HEK293 (cell line): ENCODE measurements at regions not wholly inside any gene's neighbourhood (a gene's known extent, or its start where the extent isn't known, plus 50 kb on each side); places are given as distances from the start of the nearest gene placed in this dataset.

Source experiments
- CTCF ChIA-PET: fragments of 350-600 bp; formaldehyde crosslinking; extraction: SDS; loops from one replicate; lab custom pipeline; 2021; ENCODE audit warnings: antibody characterized with exemption; lab: Yijun Ruan, JAX
- POLR2A ChIA-PET: fragments of 300-600 bp; formaldehyde crosslinking; extraction: SDS; loops from one replicate; lab custom pipeline; 2020; ENCODE audit warnings: antibody characterized with exemption, inconsistent platforms; lab: Yijun Ruan, JAX
- H3K27ac ChIP-seq: fragments of 200-500 bp; sonication (Bioruptor generic); 2 replicates; pipeline ENCODE4 v1.5.1; 2014; ENCODE audit warnings: low read depth, low read length, control low read depth, inconsistent platforms; ENCODE audit errors: extremely low read depth
- H3K36me3 ChIP-seq, 2 experiments: fragments of 200-500 bp in 1 of 2; sonication (Bioruptor generic) in 1 of 2; 1 replicate in 1 of 2; 2 replicates in 1 of 2; pipeline ENCODE4 v1.5.1; 2014 to 2017; ENCODE audit warnings: inconsistent platforms in 2 of 2, low read length in 2 of 2; ENCODE audit not compliant: control insufficient read depth in 2 of 2, insufficient read depth in 1 of 2
- H3K4me1 ChIP-seq: fragments of 200-500 bp; sonication (Bioruptor generic); 2 replicates; pipeline ENCODE4 v1.5.1; 2014; ENCODE audit warnings: mild to moderate bottlenecking, low read length, inconsistent platforms; ENCODE audit not compliant: control insufficient read depth, insufficient read depth
- H3K4me3 ChIP-seq: 2 replicates; pipeline ENCODE4 v1.5.1; 2011; ENCODE audit warnings: low read depth, mild to moderate bottlenecking, control low read depth, low read length, moderate library complexity
- H3K9me3 ChIP-seq: fragments of 200-500 bp; sonication (Bioruptor generic); 2 replicates; pipeline ENCODE4 v1.5.1; 2014; ENCODE audit warnings: low read depth, low read length, inconsistent platforms; ENCODE audit not compliant: control insufficient read depth, insufficient read depth
- BCL11A ChIP-seq: fragments of 450-650 bp; formaldehyde crosslinking; IDR thresholded peaks from 2 replicates; pipeline ENCODE4 v1.5.1; 2016; ENCODE audit warnings: low read depth, missing biosample characterization, missing genetic modification characterization
- KLF1 ChIP-seq: fragments of 450-650 bp; formaldehyde crosslinking; IDR thresholded peaks from 2 replicates; pipeline ENCODE4 v1.5.1; 2016; ENCODE audit warnings: missing biosample characterization, missing genetic modification characterization
- KLF17 ChIP-seq: fragments of 450-650 bp; formaldehyde crosslinking; IDR thresholded peaks from 2 replicates; pipeline ENCODE4 v1.5.1; 2016; ENCODE audit warnings: missing biosample characterization, missing genetic modification characterization
- MYNN ChIP-seq: fragments of 450-650 bp; formaldehyde crosslinking; IDR thresholded peaks from 2 replicates; pipeline ENCODE4 v1.5.1; 2016; ENCODE audit warnings: missing biosample characterization, missing genetic modification characterization, borderline replicate concordance
- OVOL3 ChIP-seq: fragments of 450-650 bp; formaldehyde crosslinking; IDR thresholded peaks from 2 replicates; pipeline ENCODE4 v1.5.1; 2016; ENCODE audit warnings: missing biosample characterization, missing genetic modification characterization
- SCRT1 ChIP-seq: fragments of 450-650 bp; formaldehyde crosslinking; IDR thresholded peaks from 2 replicates; pipeline ENCODE4 v1.5.1; 2016; ENCODE audit warnings: missing biosample characterization, missing genetic modification characterization, borderline replicate concordance
- SETDB1 ChIP-seq: IDR thresholded peaks from one replicate; pipeline ENCODE4 v1.6.1; 2017; ENCODE audit warnings: mild to moderate bottlenecking, low read length, moderate library complexity, mixed read lengths; ENCODE audit not compliant: insufficient read length
- SP7 ChIP-seq: fragments of 450-650 bp; formaldehyde crosslinking; IDR thresholded peaks from 2 replicates; pipeline ENCODE4 v1.5.1; 2016; ENCODE audit warnings: missing biosample characterization, missing genetic modification characterization
- ZNF175 ChIP-seq: fragments of 450-650 bp; formaldehyde crosslinking; IDR thresholded peaks from 2 replicates; pipeline ENCODE4 v1.5.1; 2016; ENCODE audit warnings: missing biosample characterization, missing genetic modification characterization
- ZNF184 ChIP-seq: fragments of 450-650 bp; IDR thresholded peaks from 2 replicates; pipeline ENCODE4 v1.5.1; 2018; ENCODE audit warnings: missing biosample characterization, mild to moderate bottlenecking, missing genetic modification characterization
- ZNF211 ChIP-seq: fragments of 450-650 bp; formaldehyde crosslinking; IDR thresholded peaks from 2 replicates; pipeline ENCODE4 v1.5.1; 2016; ENCODE audit warnings: low read depth, missing biosample characterization, missing genetic modification characterization
- ZNF239 ChIP-seq: fragments of 450-650 bp; formaldehyde crosslinking; IDR thresholded peaks from 2 replicates; pipeline ENCODE4 v1.5.1; 2016; ENCODE audit warnings: missing biosample characterization, missing genetic modification characterization
- ZNF248 ChIP-seq: fragments of 450-650 bp; formaldehyde crosslinking; IDR thresholded peaks from 2 replicates; pipeline ENCODE4 v1.5.1; 2017; ENCODE audit warnings: missing biosample characterization, missing genetic modification characterization
- ZNF26 ChIP-seq: fragments of 450-650 bp; formaldehyde crosslinking; IDR thresholded peaks from 2 replicates; pipeline ENCODE4 v1.5.1; 2016; ENCODE audit warnings: missing biosample characterization, missing genetic modification characterization
- ZNF341 ChIP-seq: fragments of 450-650 bp; formaldehyde crosslinking; IDR thresholded peaks from 2 replicates; pipeline ENCODE4; 2016; ENCODE audit warnings: low read depth, missing biosample characterization, missing genetic modification characterization
- ZNF416 ChIP-seq: fragments of 450-650 bp; formaldehyde crosslinking; IDR thresholded peaks from 2 replicates; pipeline ENCODE4 v1.5.1; 2016; ENCODE audit warnings: missing biosample characterization, missing genetic modification characterization
- ZNF423 ChIP-seq: fragments of 450-650 bp; formaldehyde crosslinking; IDR thresholded peaks from 2 replicates; pipeline ENCODE4 v1.5.1; 2016; ENCODE audit warnings: missing biosample characterization, missing genetic modification characterization
- ZNF514 ChIP-seq: fragments of 450-650 bp; formaldehyde crosslinking; IDR thresholded peaks from 2 replicates; pipeline ENCODE4 v1.5.1; 2016; ENCODE audit warnings: missing biosample characterization, missing genetic modification characterization
- ZNF521 ChIP-seq: fragments of 450-650 bp; formaldehyde crosslinking; IDR thresholded peaks from 2 replicates; pipeline ENCODE4 v1.5.1; 2017; ENCODE audit warnings: missing biosample characterization, mild to moderate bottlenecking, missing genetic modification characterization
- ZNF530 ChIP-seq: fragments of 450-650 bp; formaldehyde crosslinking; IDR thresholded peaks from 2 replicates; pipeline ENCODE4 v1.5.1; 2016; ENCODE audit warnings: low read depth, missing biosample characterization, missing genetic modification characterization
- ZNF555 ChIP-seq: fragments of 450-650 bp; formaldehyde crosslinking; conservative IDR thresholded peaks from 2 replicates; pipeline ENCODE4 v1.5.1; 2017; ENCODE audit warnings: missing biosample characterization, mild to moderate bottlenecking, missing genetic modification characterization, inconsistent platforms
- ZNF621 ChIP-seq: fragments of 450-650 bp; formaldehyde crosslinking; IDR thresholded peaks from 2 replicates; pipeline ENCODE4 v1.5.1; 2017; ENCODE audit warnings: missing biosample characterization, missing genetic modification characterization
- ZNF677 ChIP-seq: fragments of 450-650 bp; IDR thresholded peaks from 2 replicates; pipeline ENCODE4 v1.5.0; 2018; ENCODE audit warnings: missing biosample characterization, mild to moderate bottlenecking, missing genetic modification characterization, moderate library complexity
- ZNF701 ChIP-seq: fragments of 450-650 bp; formaldehyde crosslinking; IDR thresholded peaks from 2 replicates; pipeline ENCODE4 v1.5.1; 2016; ENCODE audit warnings: missing biosample characterization, missing genetic modification characterization
- ZNF792 ChIP-seq: fragments of 450-650 bp; formaldehyde crosslinking; IDR thresholded peaks from 2 replicates; pipeline ENCODE4 v1.5.1; 2016; ENCODE audit warnings: missing biosample characterization, missing genetic modification characterization
- ZNF830 ChIP-seq: fragments of 450-650 bp; IDR thresholded peaks from 2 replicates; pipeline ENCODE4 v1.5.0; 2018; ENCODE audit warnings: missing biosample characterization, missing genetic modification characterization, low read depth, mild to moderate bottlenecking, moderate library complexity
- ZSCAN16 ChIP-seq: fragments of 450-650 bp; formaldehyde crosslinking; IDR thresholded peaks from 2 replicates; pipeline ENCODE4 v1.5.1; 2016; ENCODE audit warnings: missing biosample characterization, missing genetic modification characterization
- ZSCAN18 ChIP-seq: fragments of 450-650 bp; formaldehyde crosslinking; IDR thresholded peaks from 2 replicates; pipeline ENCODE4 v1.5.1; 2016; ENCODE audit warnings: missing biosample characterization, missing genetic modification characterization

- no peaks in the 10 kb centered on the region for H3K9me3 ChIP-seq
- ChIA-PET POLR2A (no interaction called here), CTCF (interaction anchor here (0.6 kb wide), 1 partner anchor 391 kb away, joined by 4 read pairs; no protein-coding TSS in a partner anchor)
- no peak overlapping the region for H3K4me3 ChIP-seq
- no peaks in the 10 kb centered on the region for H3K36me3 ChIP-seq
- no peak overlapping the region for H3K27ac ChIP-seq
- TF ChIP-seq ZNF184 (tag by site-specific recombination) (no peak), SCRT1 (tag by site-specific recombination) (no peak), ZNF423 (no peak), ZNF830 (tag by site-specific recombination) (no peak)
- no peaks in the 10 kb centered on the region for H3K4me1 ChIP-seq
Measured at GRCh38 chr2:217101972-217102371, 242.1 kb upstream of the TNP1 start.

- no peak for TF ChIP-seq ZNF621 (tag by site-specific recombination)
- 0 out of 2 replicates have a peak, but pooled peaks have one; percentile 30 for TF ChIP-seq KLF17 (tag by site-specific recombination)
- TF ChIP-seq ZNF184 (tag by site-specific recombination) = no peak
- no peak for TF ChIP-seq ZNF175
- TF ChIP-seq KLF1 (tag by site-specific recombination) = peak; percentile 64
- TF ChIP-seq SP7 (tag by site-specific recombination) = peak; percentile 40; the same call in 1 of the 2 replicates
- Histone ChIP-seq H3K9me3 (no peaks in the 10 kb centered on the region), H3K27ac (no peak overlapping the region), H3K4me3 (no peak overlapping the region), H3K4me1 (no peaks in the 10 kb centered on the region), H3K36me3 (no peaks in the 10 kb centered on the region)
- ChIA-PET POLR2A (no interaction called here), CTCF (no interaction called here)
Measured at GRCh38 chr2:217099561-217099960, 239.7 kb upstream of the TNP1 start.

GRCh38 chr2:217098435-217098834, 238.6 kb upstream of the TNP1 start:
- CTCF ChIA-PET = interaction anchor here (0.7 kb wide), 2 partner anchors 400 to 510 kb away, joined by 3 to 4 read pairs; no protein-coding TSS in a partner anchor
- TF ChIP-seq ZNF211 = no peak
- no peak for TF ChIP-seq ZNF239
- TF ChIP-seq MYNN = no peak
- no peak for TF ChIP-seq ZNF248
- TF ChIP-seq, all 188 proteins: peak for 0

GRCh38 chr2:217097346-217097745, 237.5 kb upstream of the TNP1 start:
- TF ChIP-seq ZNF701 (tag by site-specific recombination) = no peak
- TF ChIP-seq ZSCAN18 = no peak
- TF ChIP-seq ZNF341 (tag by site-specific recombination) = no peak
- no peak for TF ChIP-seq OVOL3 (tag by site-specific recombination)
- TF ChIP-seq SETDB1 = no peak
- TF ChIP-seq BCL11A (tag by site-specific recombination) = no peak
- TF ChIP-seq ZNF416 (tag by site-specific recombination) = no peak
- no peak for TF ChIP-seq ZNF530 (tag by site-specific recombination)
- no peak for TF ChIP-seq ZNF677 (tag by site-specific recombination)
- no peak for TF ChIP-seq ZNF26 (tag by site-specific recombination)
- no peak for TF ChIP-seq ZNF211
- TF ChIP-seq ZNF423 = no peak
- TF ChIP-seq KLF1 (tag by site-specific recombination) = no peak
- no peak for TF ChIP-seq ZNF555 (tag by site-specific recombination)
- no peak for TF ChIP-seq ZSCAN16 (tag by site-specific recombination)
- no peak for TF ChIP-seq ZNF792
- no peak for TF ChIP-seq ZNF514 (tag by site-specific recombination)
- no peak for TF ChIP-seq ZNF521
- no peaks in the 10 kb centered on the region for H3K36me3 ChIP-seq
- no peak overlapping the region for H3K4me3 ChIP-seq
- CTCF ChIA-PET = no interaction called here
- no peaks in the 10 kb centered on the region for H3K9me3 ChIP-seq
- no peaks in the 10 kb centered on the region for H3K4me1 ChIP-seq
- POLR2A ChIA-PET = no interaction called here
- H3K27ac ChIP-seq = no peak overlapping the region

More at GRCh38 chr2:217098435-217098834, 238.6 kb upstream of the TNP1 start:
- POLR2A ChIA-PET = no interaction called here
- H3K27ac ChIP-seq = no peak overlapping the region
- no peaks in the 10 kb centered on the region for H3K9me3 ChIP-seq
- H3K36me3 ChIP-seq = no peaks in the 10 kb centered on the region
- H3K4me1 ChIP-seq = no peaks in the 10 kb centered on the region
- H3K4me3 ChIP-seq = no peak overlapping the region
